SK-N-SH (cell line): ENCODE measurements at regions not wholly inside any gene's neighbourhood (a gene's known extent, or its start where the extent isn't known, plus 50 kb on each side); places are given as distances from the start of the nearest gene placed in this dataset.

ENCODE experiments used
- CTCF ChIA-PET: fragments of 300-600, 350-600 bp; formaldehyde crosslinking; extraction: SDS; loops from one replicate; lab custom pipeline; 2021; lab: Yijun Ruan, JAX
- POLR2A ChIA-PET: fragments of 350-600 bp; sonication (Branson Sonifier 250); formaldehyde crosslinking; extraction: SDS; loops from one replicate; lab custom pipeline; 2020; ENCODE audit warnings: antibody characterized with exemption, inconsistent platforms; lab: Yijun Ruan, JAX
- DNase-seq: peaks from one replicate; pipeline ENCODE4 v3.0.0; 2012
- H2AFZ ChIP-seq: fragments of 200-600 bp; sonication (generic); 2 replicates; pipeline ENCODE4 v1.8.1; 2016; ENCODE audit warnings: antibody characterized with exemption, mild to moderate bottlenecking, low read depth
- H3F3A ChIP-seq: fragments of 200-600 bp; sonication (generic); replicated peaks from 2 replicates; pipeline ENCODE3; 2016; ENCODE audit warnings: antibody characterized with exemption, mild to moderate bottlenecking; ENCODE audit not compliant: insufficient read depth
- H3K27ac ChIP-seq, 2 experiments: fragments of 200-500 bp in 1 of 2; fragments of 200-600 bp in 1 of 2; sonication (Bioruptor generic) in 1 of 2; sonication (generic), shearing (Covaris generic) in 1 of 2; 2 replicates each; pipeline versions ENCODE4 v1.5.1 to v1.6.1; 2014 to 2016; ENCODE audit warnings: low read depth in 2 of 2, inconsistent platforms in 1 of 2, low read length in 1 of 2, mild to moderate bottlenecking in 1 of 2, mixed read lengths in 1 of 2
- H3K27me3 ChIP-seq: fragments of 200-600 bp; sonication (generic), shearing (Covaris generic); 2 replicates; pipeline ENCODE4 v1.6.1; 2016; ENCODE audit warnings: mixed run types; ENCODE audit not compliant: insufficient read depth
- H3K36me3 ChIP-seq, 2 experiments: fragments of 200-500 bp in 1 of 2; fragments of 200-600 bp in 1 of 2; sonication (Bioruptor generic) in 1 of 2; sonication (generic) in 1 of 2; replicated peaks in 1 of 2; 2 replicates each; pipeline versions ENCODE3 to v1.5.1; 2014 to 2016; ENCODE audit warnings: low read length in 1 of 2, mild to moderate bottlenecking in 1 of 2; ENCODE audit not compliant: insufficient read depth in 2 of 2, control insufficient read depth in 1 of 2
- H3K4me1 ChIP-seq, 2 experiments: fragments of 200-500 bp in 1 of 2; fragments of 200-600 bp in 1 of 2; sonication (Bioruptor generic) in 1 of 2; sonication (generic), shearing (Covaris generic) in 1 of 2; 2 replicates each; pipeline versions ENCODE4 v1.5.1 to v1.6.1; 2014 to 2016; ENCODE audit warnings: low read depth in 1 of 2, low read length in 1 of 2, mixed run types in 1 of 2; ENCODE audit not compliant: insufficient read depth in 2 of 2, control insufficient read depth in 1 of 2
- H3K4me2 ChIP-seq: fragments of 200-600 bp; sonication (generic), shearing (Covaris generic); 2 replicates; pipeline ENCODE4 v1.6.1; 2017; ENCODE audit warnings: mixed run types
- H3K4me3 ChIP-seq, 2 experiments: fragments of 200-500 bp in 1 of 2; fragments of 200-600 bp in 1 of 2; sonication (Bioruptor generic) in 1 of 2; sonication (generic), shearing (Covaris generic) in 1 of 2; 2 replicates each; pipeline versions ENCODE4 v1.5.1 to v1.8.1; 2014 to 2016; ENCODE audit warnings: low read depth in 2 of 2, inconsistent platforms in 1 of 2, low read length in 1 of 2, mild to moderate bottlenecking in 1 of 2, mixed read lengths in 1 of 2, moderate library complexity in 1 of 2
- H3K79me2 ChIP-seq: fragments of 200-600 bp; sonication (generic); 2 replicates; pipeline ENCODE4 v1.8.1; 2017; ENCODE audit warnings: mild to moderate bottlenecking; ENCODE audit not compliant: insufficient read depth
- H3K9ac ChIP-seq: fragments of 200-600 bp; sonication (generic); 2 replicates; pipeline ENCODE4 v1.6.1; 2017; ENCODE audit warnings: mixed run types
- H3K9me2 ChIP-seq: fragments of 200-600 bp; sonication (generic); 2 replicates; pipeline ENCODE4 v1.6.1; 2017; ENCODE audit warnings: mixed run types
- H3K9me3 ChIP-seq: fragments of 200-600 bp; sonication (generic); 2 replicates; pipeline ENCODE4 v1.6.1; 2017; ENCODE audit warnings: mixed run types, mild to moderate bottlenecking, moderate library complexity
- H4K20me1 ChIP-seq: fragments of 200-600 bp; sonication (generic); 2 replicates; pipeline ENCODE4 v1.6.1; 2017; ENCODE audit warnings: mild to moderate bottlenecking, mixed run types; ENCODE audit not compliant: insufficient read depth
- CHD2 ChIP-seq: fragments of 150-350 bp; IDR thresholded peaks from 2 replicates; pipeline ENCODE4 v1.6.1; 2018; ENCODE audit warnings: low read length; ENCODE audit not compliant: partially characterized antibody
- FOSL2 ChIP-seq: IDR thresholded peaks from 2 replicates; pipeline ENCODE4 v1.4.0; 2012; ENCODE audit warnings: low read depth, mild to moderate bottlenecking, moderate library complexity, borderline replicate concordance
- FOXJ3 ChIP-seq: sonication (generic); formaldehyde crosslinking; IDR thresholded peaks from 2 replicates; pipeline ENCODE4 v1.5.1; 2020; ENCODE audit warnings: mild to moderate bottlenecking, missing genetic modification reagents
- GABPA ChIP-seq: IDR thresholded peaks from 2 replicates; pipeline ENCODE4 v1.4.0; 2012; ENCODE audit warnings: low read depth, mild to moderate bottlenecking
- GATA2 ChIP-seq: sonication (generic); formaldehyde crosslinking; IDR thresholded peaks from 2 replicates; pipeline ENCODE4 v1.5.0; 2020; ENCODE audit warnings: mild to moderate bottlenecking, missing genetic modification reagents
- IRF3 ChIP-seq: fragments of 150-350 bp; IDR thresholded peaks from 2 replicates; pipeline ENCODE4 v1.6.1; 2016; ENCODE audit warnings: mild to moderate bottlenecking, low read depth, low read length
- MEF2A ChIP-seq: IDR thresholded peaks from 2 replicates; pipeline ENCODE4 v1.4.0; 2012; ENCODE audit warnings: low read depth, borderline replicate concordance
- NFIC ChIP-seq: IDR thresholded peaks from 2 replicates; pipeline ENCODE4 v1.4.0; 2012; ENCODE audit warnings: borderline replicate concordance
- POLR2AphosphoS5 ChIP-seq: IDR thresholded peaks from 2 replicates; pipeline ENCODE4 v1.6.1; 2012; ENCODE audit warnings: low read depth, low read length
- RAD21 ChIP-seq: IDR thresholded peaks from 2 replicates; pipeline ENCODE4 v1.6.1; 2012; ENCODE audit warnings: mild to moderate bottlenecking, low read length
- RCOR1 ChIP-seq: fragments of 150-350 bp; IDR thresholded peaks from 2 replicates; pipeline ENCODE4 v1.6.1; 2017; ENCODE audit warnings: antibody characterized with exemption, low read length
- SIN3A ChIP-seq: IDR thresholded peaks from 2 replicates; pipeline ENCODE4 v1.6.1; 2012; ENCODE audit warnings: low read depth, mild to moderate bottlenecking, low read length, moderate library complexity, borderline replicate concordance
- TAF1 ChIP-seq: IDR thresholded peaks from 2 replicates; pipeline ENCODE4 v1.6.1; 2012; ENCODE audit warnings: low read depth, mild to moderate bottlenecking, low read length, moderate library complexity, borderline replicate concordance
- USF2 ChIP-seq: fragments of 150-350 bp; IDR thresholded peaks from 2 replicates; pipeline ENCODE4 v1.6.1; 2017; ENCODE audit warnings: antibody characterized with exemption, low read length, low read depth, borderline replicate concordance
- WGBS: methylation state at CpG from one replicate; pipeline ENCODE4 v1.1.6; 2017; ENCODE audit warnings: low lambda C conversion rate; 5-methylcytosine and 5-hydroxymethylcytosine counted together
- TF ChIP-seq, protein P1 (sequence below): fragments of 200-600 bp; sonication (generic); IDR thresholded peaks from 2 replicates; pipeline ENCODE4 v1.6.1; 2017; ENCODE audit warnings: antibody characterized with exemption, mild to moderate bottlenecking, moderate library complexity
- TF ChIP-seq, protein P2 (sequence below): IDR thresholded peaks from 2 replicates; pipeline ENCODE4 v1.6.1; 2012; ENCODE audit warnings: mild to moderate bottlenecking, low read depth, low read length, moderate library complexity
- TF ChIP-seq, protein P3 (sequence below): IDR thresholded peaks from 2 replicates; pipeline ENCODE4 v1.4.0; 2012; ENCODE audit warnings: low read depth, borderline replicate concordance

GRCh38 chr6:4580361-4580760 is 195.8 kb upstream of the CDYL start:
- Histone ChIP-seq H4K20me1 (no peaks in the 10 kb centered on the region), H3K27ac (no peak overlapping the region), H3K27me3 (no peaks in the 10 kb centered on the region), H3K9me2 (no peaks in the 10 kb centered on the region), H2AFZ (no peak overlapping the region), H3K79me2 (no peaks in the 10 kb centered on the region), H3K4me1 (no peaks in the 10 kb centered on the region), H3K9me3 (no peaks in the 10 kb centered on the region), H3F3A (peaks cover 3% of the 10 kb centered on the region), H3K9ac (no peak overlapping the region), H3K36me3 (no peaks in the 10 kb centered on the region), H3K4me3 (no peak overlapping the region), H3K4me2 (no peak overlapping the region)
- 47% methylated on average over 1 of the region's 1 CpG for WGBS
- ChIA-PET CTCF (no interaction called here), POLR2A (no interaction called here)
- no peak for DNase-seq
- no peak for TF ChIP-seq USF2
- TF ChIP-seq, protein P1, sequence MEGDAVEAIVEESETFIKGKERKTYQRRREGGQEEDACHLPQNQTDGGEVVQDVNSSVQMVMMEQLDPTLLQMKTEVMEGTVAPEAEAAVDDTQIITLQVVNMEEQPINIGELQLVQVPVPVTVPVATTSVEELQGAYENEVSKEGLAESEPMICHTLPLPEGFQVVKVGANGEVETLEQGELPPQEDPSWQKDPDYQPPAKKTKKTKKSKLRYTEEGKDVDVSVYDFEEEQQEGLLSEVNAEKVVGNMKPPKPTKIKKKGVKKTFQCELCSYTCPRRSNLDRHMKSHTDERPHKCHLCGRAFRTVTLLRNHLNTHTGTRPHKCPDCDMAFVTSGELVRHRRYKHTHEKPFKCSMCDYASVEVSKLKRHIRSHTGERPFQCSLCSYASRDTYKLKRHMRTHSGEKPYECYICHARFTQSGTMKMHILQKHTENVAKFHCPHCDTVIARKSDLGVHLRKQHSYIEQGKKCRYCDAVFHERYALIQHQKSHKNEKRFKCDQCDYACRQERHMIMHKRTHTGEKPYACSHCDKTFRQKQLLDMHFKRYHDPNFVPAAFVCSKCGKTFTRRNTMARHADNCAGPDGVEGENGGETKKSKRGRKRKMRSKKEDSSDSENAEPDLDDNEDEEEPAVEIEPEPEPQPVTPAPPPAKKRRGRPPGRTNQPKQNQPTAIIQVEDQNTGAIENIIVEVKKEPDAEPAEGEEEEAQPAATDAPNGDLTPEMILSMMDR, result no peak
- no peak for TF ChIP-seq SIN3A
- TF ChIP-seq, protein P2, sequence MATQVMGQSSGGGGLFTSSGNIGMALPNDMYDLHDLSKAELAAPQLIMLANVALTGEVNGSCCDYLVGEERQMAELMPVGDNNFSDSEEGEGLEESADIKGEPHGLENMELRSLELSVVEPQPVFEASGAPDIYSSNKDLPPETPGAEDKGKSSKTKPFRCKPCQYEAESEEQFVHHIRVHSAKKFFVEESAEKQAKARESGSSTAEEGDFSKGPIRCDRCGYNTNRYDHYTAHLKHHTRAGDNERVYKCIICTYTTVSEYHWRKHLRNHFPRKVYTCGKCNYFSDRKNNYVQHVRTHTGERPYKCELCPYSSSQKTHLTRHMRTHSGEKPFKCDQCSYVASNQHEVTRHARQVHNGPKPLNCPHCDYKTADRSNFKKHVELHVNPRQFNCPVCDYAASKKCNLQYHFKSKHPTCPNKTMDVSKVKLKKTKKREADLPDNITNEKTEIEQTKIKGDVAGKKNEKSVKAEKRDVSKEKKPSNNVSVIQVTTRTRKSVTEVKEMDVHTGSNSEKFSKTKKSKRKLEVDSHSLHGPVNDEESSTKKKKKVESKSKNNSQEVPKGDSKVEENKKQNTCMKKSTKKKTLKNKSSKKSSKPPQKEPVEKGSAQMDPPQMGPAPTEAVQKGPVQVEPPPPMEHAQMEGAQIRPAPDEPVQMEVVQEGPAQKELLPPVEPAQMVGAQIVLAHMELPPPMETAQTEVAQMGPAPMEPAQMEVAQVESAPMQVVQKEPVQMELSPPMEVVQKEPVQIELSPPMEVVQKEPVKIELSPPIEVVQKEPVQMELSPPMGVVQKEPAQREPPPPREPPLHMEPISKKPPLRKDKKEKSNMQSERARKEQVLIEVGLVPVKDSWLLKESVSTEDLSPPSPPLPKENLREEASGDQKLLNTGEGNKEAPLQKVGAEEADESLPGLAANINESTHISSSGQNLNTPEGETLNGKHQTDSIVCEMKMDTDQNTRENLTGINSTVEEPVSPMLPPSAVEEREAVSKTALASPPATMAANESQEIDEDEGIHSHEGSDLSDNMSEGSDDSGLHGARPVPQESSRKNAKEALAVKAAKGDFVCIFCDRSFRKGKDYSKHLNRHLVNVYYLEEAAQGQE, result no peak
- TF ChIP-seq, protein P3, sequence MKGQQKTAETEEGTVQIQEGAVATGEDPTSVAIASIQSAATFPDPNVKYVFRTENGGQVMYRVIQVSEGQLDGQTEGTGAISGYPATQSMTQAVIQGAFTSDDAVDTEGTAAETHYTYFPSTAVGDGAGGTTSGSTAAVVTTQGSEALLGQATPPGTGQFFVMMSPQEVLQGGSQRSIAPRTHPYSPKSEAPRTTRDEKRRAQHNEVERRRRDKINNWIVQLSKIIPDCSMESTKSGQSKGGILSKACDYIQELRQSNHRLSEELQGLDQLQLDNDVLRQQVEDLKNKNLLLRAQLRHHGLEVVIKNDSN, result no peak
- TF ChIP-seq MEF2A, result no peak
- TF ChIP-seq NFIC, result no peak
- no peak for TF ChIP-seq GATA2
- no peak for TF ChIP-seq GABPA
- no peak for TF ChIP-seq RCOR1
- no peak for TF ChIP-seq TAF1
- TF ChIP-seq IRF3, result no peak
- no peak for TF ChIP-seq FOSL2
- TF ChIP-seq RAD21, result no peak
- TF ChIP-seq POLR2AphosphoS5, result no peak
- no peak for TF ChIP-seq FOXJ3 (CRISPR knock-in tag)
- no peak for TF ChIP-seq CHD2
